H1 (cell line): ENCODE measurements at regions not wholly inside any gene's neighbourhood (a gene's known extent, or its start where the extent isn't known, plus 50 kb on each side); places are given as distances from the start of the nearest gene placed in this dataset.

ENCODE experiments used
- CHD7 ChIP-seq: fragments of 300-600 bp; sonication (generic); IDR thresholded peaks from 2 replicates; pipeline ENCODE4 v1.7.1; 2012; ENCODE audit warnings: low read length, moderate library complexity, mild to moderate bottlenecking, inconsistent platforms; ENCODE audit not compliant: insufficient replicate concordance
- RBBP5 ChIP-seq: IDR thresholded peaks from 2 replicates; pipeline ENCODE4 v1.7.1; 2012; ENCODE audit warnings: low read depth, mild to moderate bottlenecking, inconsistent platforms, low read length, moderate library complexity, borderline replicate concordance

DNA sequence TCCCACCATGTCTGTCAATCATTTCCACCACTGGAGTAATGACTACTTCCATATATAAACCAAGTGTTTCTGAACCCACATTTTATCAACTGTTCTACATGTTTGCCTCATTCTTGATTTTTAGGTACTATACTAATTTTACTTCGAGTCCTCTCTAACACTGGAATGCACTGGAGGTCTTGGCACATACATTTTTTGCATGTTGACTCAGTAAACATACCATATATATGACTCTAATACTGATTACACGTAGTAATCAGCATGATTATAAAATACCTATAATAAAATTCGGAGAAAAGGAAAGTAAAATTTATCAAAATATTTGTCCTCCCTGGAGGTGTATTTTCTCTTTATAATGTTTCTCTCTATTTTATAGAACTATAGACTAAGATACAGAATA lies 621.7 kb upstream of the NUDT12 start (continued):
- TF ChIP-seq CHD7 (no peak), RBBP5 (no peak)
